Stimulated activated CD8-positive, alpha-beta memory T cell treated with anti-CD3 and anti-CD28 coated beads, Interleukin-7, amount 100 ng/mL, for 4 hours (primary cell): ENCODE measurements at regions not wholly inside any gene's neighbourhood (a gene's known extent, or its start where the extent isn't known, plus 50 kb on each side); places are given as distances from the start of the nearest gene placed in this dataset.
"Not testable (repeated sequence)": the region's sequence is repeated elsewhere in the genome, so short reads cannot be mapped to it uniquely, and the experiment has no call there.

Source experiments
- DNase-seq, 2 donors: peaks; one replicate each; pipeline ENCODE4 v3.0.0-alpha.2; 2020; ENCODE audit warnings: low read depth in 2 of 2

- no peak for DNase-seq
Measured at GRCh38 chr18:22284581-22285360, 115.4 kb downstream of the GATA6 start.

DNA sequence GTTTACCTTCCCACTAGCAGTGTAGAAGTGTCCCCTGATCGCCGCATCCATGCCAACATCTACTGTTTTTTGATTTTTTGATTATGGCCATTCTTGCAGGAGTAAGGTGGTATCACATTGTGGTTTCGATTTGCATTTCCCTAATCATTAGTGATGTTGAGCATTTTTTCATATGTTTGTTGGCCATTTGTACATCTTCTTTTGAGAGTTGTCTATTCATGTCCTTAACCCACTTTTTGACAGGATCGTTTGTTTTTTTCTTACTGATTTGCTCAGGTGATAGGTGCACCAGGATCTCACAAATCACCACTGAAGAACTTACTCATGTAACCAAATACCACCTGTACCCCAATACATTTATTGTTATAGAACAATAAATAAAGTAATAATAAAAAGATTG is 114.5 kb downstream of the GATA6 start:
- DNase-seq: not testable (repeated sequence)

- DNase-seq: no peak
Measured at GRCh38 chr18:22283397-22283796, 114.0 kb downstream of the GATA6 start.

- DNase-seq: no peak
Measured at GRCh38 chr18:22283116-22283395, 113.7 kb downstream of the GATA6 start.

GRCh38 chr18:22282311-22283115 is 113.1 kb downstream of the GATA6 start:
- DNase-seq: no peak

GRCh38 chr18:22280453-22280750 is 111.0 kb downstream of the GATA6 start:
- DNase-seq: no peak

DNA sequence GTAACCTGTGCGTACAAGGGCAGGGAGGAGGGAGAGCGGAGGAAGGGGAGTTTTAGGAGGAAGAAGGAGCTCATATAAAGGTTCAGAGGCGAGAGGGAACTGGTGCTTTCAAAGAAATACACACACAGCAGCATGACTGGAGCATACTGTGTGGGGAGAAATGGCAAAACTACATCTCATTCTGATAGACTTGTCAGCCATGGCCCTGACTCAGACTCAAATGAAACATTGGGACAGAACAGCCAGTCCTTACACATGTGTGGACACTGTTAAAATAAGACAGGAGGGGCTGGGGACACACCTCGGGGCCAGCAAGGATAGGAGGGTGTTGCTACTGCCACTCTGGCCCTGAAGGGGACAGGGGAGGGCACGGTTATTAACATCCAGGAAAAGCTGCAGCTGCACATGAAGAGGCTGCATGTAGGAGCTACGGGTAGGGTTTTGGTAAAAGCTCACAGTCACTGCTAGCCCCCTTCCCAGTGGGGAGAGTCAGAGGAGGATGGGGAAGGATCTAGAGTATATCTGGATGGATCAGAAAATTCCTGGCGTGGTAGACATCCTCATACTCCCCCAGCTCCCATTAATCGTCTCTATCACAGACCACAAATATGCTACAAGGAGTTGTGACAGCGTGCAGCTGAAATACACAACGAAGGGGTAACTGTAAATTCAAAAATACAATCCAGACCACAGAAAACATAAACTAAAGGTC is 110.5 kb downstream of the GATA6 start:
- no peak for DNase-seq

DNA sequence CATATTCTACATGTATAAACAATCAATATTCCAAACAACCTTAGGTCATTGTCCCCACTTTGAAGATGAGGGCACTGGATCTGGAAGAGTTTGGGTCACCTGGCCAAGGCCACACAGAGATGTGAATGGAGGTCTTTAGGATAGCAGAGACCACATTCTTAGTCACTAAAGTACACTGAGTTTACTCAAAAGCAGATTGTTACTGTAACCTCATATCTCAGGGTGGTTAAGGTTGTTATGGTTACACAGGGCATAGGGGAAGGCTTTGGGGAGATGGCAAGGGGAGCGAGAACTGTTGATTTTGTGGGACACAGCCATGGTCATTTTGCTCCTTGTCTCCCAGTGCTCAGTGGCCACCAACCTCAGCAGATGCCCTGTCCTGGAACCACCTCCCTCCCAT is 109.4 kb downstream of the GATA6 start:
- DNase-seq: no peak

GRCh38 chr18:22277758-22278157 is 108.4 kb downstream of the GATA6 start:
- DNase-seq: no peak

- no peak for DNase-seq
Measured at GRCh38 chr18:22276334-22276713, 106.9 kb downstream of the GATA6 start.

DNA sequence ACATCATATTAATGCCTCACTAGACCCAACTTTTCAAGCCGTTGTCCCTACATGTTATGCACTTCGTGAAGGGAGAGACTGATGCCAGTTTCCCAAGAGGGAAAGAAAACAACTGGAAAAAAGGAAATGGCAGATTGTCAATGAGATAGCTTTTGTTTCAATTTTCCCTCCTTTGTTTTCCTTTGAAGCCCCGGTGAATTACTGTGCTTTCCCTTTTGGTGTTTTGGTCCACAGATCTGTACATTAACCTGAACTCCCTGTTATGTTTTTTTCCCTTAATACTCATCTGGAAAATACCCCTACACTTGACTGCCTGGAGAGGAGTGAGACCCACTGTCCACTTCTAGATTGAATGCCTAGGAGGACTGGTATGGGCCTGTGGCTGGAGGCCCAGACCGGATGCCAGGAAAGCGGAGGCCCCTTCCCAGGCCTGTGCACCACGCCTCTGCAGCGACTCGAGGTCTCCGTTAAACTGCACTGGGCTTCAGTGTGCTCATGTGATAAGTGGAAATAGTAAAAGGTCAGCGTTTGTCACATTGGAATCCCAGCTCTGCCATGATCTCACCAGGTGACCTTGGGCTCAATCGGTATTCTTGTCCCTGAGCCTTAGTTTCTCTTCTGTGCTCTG is 106.4 kb downstream of the GATA6 start:
- no peak for DNase-seq

DNA sequence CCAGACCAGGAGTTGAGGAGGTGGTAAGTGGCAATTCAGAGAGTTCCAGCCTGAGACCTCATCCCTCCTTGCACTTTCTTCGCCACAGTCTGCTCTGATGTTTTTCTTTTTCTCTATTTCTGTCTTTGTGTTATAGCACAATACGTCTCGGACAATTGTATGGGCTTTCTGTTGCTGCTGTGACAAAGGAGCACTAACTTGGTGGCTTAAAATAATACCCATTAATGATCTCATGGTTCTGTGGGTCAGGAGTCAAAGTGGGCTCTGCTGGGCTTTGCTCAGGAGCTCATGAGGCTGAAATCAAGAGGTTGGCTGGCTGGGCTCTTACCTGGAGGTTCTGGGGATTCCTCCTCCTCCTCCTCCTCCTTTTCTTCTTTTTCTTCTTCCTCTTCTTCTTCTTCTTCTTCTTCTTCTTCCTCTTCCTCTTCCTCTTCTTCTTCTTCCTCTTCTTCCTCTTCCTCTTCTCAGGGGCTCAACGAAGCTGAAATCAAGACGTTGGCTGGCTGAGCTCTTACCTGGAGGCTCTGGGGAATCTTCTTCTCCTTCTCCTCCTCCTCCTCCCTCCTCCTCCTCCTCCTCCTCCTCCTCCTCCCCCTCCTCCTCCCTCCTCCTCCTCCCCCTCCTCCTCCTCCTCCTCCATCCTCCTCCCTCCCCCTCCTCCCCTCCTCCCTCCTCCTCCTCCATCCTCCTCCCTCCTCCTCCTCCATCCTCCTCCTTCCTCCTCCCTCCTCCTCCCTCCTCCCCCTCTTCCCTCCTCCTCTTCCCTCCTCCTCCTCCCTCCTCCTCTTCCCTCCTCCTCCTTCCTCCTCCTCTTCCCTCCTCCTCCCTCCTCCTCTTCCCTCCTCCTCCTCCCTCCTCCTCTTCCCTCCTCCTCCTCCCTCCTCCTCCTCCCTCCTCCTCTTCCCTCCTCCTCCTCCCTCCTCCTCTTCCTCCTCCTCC is 104.0 kb downstream of the GATA6 start:
- no peak for DNase-seq

GRCh38 chr18:22272242-22272641 is 102.9 kb downstream of the GATA6 start:
- DNase-seq: no peak

GRCh38 chr18:22271030-22271429 is 101.6 kb downstream of the GATA6 start:
- no peak for DNase-seq

GRCh38 chr18:22268641-22269128 is 99.3 kb downstream of the GATA6 start:
- DNase-seq: no peak

DNA sequence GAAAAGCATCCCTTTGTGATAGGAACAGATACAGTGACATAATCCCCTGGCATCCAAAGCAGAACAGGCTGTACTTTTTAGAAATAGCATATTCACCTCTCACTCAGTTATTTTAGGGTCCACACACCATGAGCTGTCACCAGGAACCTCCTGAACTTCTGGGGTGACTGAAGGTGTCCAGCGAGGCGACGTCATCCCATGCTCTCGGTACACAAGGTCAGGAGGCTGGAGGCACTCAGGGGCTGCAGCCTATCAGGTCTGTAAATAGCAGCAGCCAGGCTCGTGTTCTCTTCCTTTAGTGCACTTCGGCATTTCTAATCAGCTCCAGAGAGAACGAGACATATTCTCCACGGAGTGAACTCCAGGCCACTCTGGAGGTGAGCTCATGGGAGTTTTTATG is 98.3 kb downstream of the GATA6 start:
- DNase-seq: no peak

DNA sequence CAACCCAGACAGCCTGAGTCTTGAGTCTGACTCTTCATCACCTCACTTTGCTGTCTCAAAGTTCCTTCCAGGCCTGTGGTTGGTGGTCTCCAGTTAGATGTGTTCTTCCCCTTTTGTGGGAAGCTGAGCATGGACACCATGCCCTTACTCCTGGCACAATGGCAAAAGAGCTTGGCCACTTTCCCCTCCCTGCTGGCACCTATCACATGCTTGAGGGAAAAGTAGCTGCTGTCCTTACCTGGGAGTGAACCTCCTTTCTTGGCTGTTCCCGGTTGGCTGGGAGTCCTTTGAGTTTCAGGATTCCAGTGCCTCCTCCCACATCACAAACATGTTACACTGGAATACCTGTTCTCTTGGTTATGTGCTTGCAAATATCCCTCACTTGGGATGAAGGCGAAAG is 97.8 kb downstream of the GATA6 start:
- DNase-seq: no peak

DNA sequence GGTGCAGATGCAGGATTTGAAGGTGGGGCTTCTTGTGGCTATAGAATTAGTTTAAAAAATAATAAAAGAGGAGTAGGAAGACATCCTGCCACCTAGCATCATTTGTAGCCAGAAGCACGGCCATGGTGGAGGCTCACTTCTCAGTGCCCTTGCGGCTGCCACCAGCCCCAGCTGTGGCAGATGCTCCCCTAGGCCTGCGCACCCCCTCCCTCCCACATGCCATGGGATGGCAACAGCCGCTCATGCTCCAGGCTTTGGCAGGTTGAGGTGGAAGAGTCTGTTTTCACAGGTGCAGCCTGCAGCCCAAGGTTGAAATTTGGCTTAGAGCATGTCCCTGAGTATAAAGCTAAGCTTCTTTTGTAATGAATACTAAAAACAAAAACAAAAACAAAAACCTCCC is 96.4 kb downstream of the GATA6 start:
- DNase-seq: no peak

DNA sequence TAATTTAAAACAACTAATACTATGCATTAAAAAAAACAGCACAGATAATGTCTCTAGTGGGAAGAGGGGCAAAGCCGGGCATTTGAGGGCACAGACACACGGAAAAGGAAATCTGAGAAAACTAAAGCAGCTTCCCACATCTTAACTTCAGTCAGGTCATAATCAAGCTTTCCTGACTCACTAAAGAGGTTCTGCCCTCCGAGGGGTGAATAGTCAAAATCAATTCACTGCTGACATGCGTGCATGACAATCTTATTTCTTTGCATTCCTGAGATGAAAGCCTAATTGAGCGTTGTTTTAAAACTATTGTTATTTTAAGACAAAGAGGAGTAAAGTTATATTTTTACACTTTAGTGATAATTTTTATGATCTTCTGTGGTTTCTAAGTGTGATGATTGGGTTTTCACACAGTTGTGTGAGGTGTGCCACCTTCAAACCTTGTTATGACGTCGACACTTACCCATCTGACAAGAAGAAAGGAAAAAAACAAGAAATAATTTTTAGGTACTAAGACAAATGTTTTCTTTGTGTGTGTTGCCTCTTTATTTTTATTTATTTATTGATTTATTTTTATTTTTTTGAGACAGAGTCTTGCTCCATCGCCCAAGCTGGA is 90.9 kb downstream of the GATA6 start:
- DNase-seq: no peak

- no peak for DNase-seq
Measured at GRCh38 chr18:22257022-22257543, 87.7 kb downstream of the GATA6 start.

GRCh38 chr18:22254088-22254487 is 84.7 kb downstream of the GATA6 start:
- no peak for DNase-seq
